AG09319 (cell line): ENCODE measurements at regions not wholly inside any gene's neighbourhood (a gene's known extent, or its start where the extent isn't known, plus 50 kb on each side); places are given as distances from the start of the nearest gene placed in this dataset.

ENCODE experiments used
- DNase-seq: peaks from one replicate; pipeline ENCODE4 v3.0.0-alpha.2; 2010; ENCODE audit warnings: low read depth; ENCODE audit errors: extremely low read depth
- CTCF ChIP-seq: IDR thresholded peaks from 2 replicates; pipeline ENCODE4 v1.5.1; 2011; ENCODE audit warnings: low read depth, mild to moderate bottlenecking, inconsistent platforms, low read length, moderate library complexity

- no peak for DNase-seq
- TF ChIP-seq CTCF, result no peak
Observed at GRCh38 chr2:52818958-52819357, 948.6 kb upstream of the CHAC2 start.

- no peak for DNase-seq
- peak; percentile 29 for TF ChIP-seq CTCF
Observed at GRCh38 chr2:52810460-52810859, 957.1 kb upstream of the CHAC2 start.

GRCh38 chr2:52805901-52806410, 961.6 kb upstream of the CHAC2 start:
- no peak for TF ChIP-seq CTCF
- no peak for DNase-seq

DNA sequence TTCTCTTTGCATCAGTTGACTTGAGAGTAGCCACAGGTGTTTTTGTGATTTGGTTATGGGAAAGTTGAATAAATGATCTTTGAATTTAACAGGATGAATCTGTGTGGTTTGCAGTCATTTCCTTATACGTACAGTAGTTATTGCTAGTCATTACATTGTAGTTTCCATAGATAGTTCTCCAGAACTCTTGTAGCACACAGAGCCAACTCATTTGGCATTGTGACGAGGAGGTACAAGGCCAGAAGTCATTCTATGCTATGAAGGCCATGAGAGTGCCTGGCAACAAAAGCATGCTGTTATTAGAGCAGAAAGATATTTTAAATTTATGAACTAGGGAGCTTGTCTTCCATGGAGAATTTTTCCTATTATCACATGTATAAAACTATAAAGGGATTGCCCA, 973.0 kb upstream of the CHAC2 start:
- no peak for TF ChIP-seq CTCF
- no peak for DNase-seq

- no peak for TF ChIP-seq CTCF
- DNase-seq, result no peak
Observed at GRCh38 chr2:52779446-52779845, 988.2 kb upstream of the CHAC2 start.

- DNase-seq, result no peak
- TF ChIP-seq CTCF, result no peak
Observed at GRCh38 chr2:52776571-52776970, 991.0 kb upstream of the CHAC2 start.

DNA sequence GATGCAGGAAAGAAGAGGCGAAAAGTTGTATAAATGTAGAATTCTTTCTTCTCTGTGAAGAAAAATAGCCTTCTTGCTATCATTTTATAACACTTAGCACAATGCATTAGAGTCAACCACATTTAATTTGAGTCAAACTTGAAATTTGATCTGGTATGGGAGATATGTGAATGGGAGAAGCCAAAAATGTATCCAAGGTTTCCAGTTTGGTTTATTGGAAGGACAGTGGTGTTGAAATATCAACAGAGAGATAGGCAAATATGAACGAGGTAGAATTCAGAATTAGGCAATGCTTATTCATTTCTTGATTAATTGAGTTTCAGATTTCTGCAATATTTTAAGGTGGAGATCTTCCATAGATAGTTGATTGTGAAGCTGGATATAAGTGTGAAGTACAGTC, 991.9 kb upstream of the CHAC2 start:
- no peak for TF ChIP-seq CTCF

DNA sequence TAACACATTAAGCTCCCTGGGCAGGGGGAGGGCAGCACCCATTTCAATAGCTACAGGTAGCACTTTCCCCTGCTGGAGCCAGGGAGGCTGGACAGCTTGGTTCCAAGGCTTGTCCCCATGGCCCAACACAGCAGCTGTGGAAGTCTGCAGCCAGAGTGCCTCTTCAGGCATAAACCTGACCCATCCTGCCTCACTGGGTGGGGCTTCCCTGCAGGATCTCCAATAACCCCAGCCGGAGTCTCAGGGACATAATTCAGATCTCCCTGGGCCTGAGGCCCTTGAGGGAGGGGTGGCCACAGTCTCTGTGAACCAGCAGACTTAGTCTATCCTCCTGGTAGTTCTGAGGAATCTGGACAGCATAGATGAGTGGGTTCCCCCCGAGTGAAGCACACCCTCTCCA, 1001.9 kb upstream of the CHAC2 start:
- no peak for TF ChIP-seq CTCF
- no peak for DNase-seq

More for the DNA sequence above, 991.9 kb upstream of the CHAC2 start:
- no peak for DNase-seq
